ENCODE measurements at regions not wholly inside any gene's neighbourhood (a gene's known extent, or its start where the extent isn't known, plus 50 kb on each side); places are given as distances from the start of the nearest gene placed in this dataset.

- TF ChIP-seq POLR2AphosphoS5 (IDR thresholded peaks at IDR 0.05; ENCODE audit: low read depth, low read length), result no peak
- no peak for TF ChIP-seq POLR2A (IDR thresholded peaks at IDR 0.05; ENCODE audit: low read depth, low read length)
- TF ChIP-seq TAF1 (IDR thresholded peaks at IDR 0.05; ENCODE audit: borderline replicate concordance, low read depth, low read length), result no peak
Observed at GRCh38 chr3:127132876-127133275, 60.1 kb upstream of the PRR23E start.
